ENCODE measurements at regions not wholly inside any gene's neighbourhood (a gene's known extent, or its start where the extent isn't known, plus 50 kb on each side); places are given as distances from the start of the nearest gene placed in this dataset.

- no peak for TF ChIP-seq CTCF (conservative IDR thresholded peaks at IDR 0.05; ENCODE audit: low read depth, low read length)
- no peak for TF ChIP-seq EZH2 (IDR thresholded peaks at IDR 0.05; ENCODE audit: low read length, unreplicated experiment)
These were observed 453.6 kb downstream of the TMEM135 start for GRCh38 chr11:87491381-87491780.

Data from PC-3 (cell line).